ENCODE measurements at regions not wholly inside any gene's neighbourhood (a gene's known extent, or its start where the extent isn't known, plus 50 kb on each side); places are given as distances from the start of the nearest gene placed in this dataset.
"Not testable (repeated sequence)": the region's sequence is repeated elsewhere in the genome, so short reads cannot be mapped to it uniquely, and the experiment has no call there.

- BruUV-seq (replicated peaks): no TSS peak
- Mint-ChIP-seq H3K27ac (ENCODE audit: unreplicated experiment) (no peak overlapping the region), H3K27me3 (ENCODE audit: unreplicated experiment) (no peaks in the 10 kb centered on the region), H3K9me3 (ENCODE audit: low read depth, unreplicated experiment) (no peaks in the 10 kb centered on the region), H3K36me3 (ENCODE audit: insufficient read depth, unreplicated experiment) (no peaks in the 10 kb centered on the region), H3K4me3 (ENCODE audit: low read depth, unreplicated experiment) (no peak overlapping the region), H3K4me1 (ENCODE audit: low read depth, unreplicated experiment) (no peaks in the 10 kb centered on the region)
- TF ChIP-seq CTCF (IDR thresholded peaks at IDR 0.05; ENCODE audit: unreplicated experiment): no peak
- CTCF ChIA-PET: no interaction called here
- no peak for DNase-seq
- intact Hi-C loops (cut with micrococcal nuclease; ENCODE audit: unreplicated experiment): no loop called here
Measured at GRCh38 chr15:34640661-34641060, 57.2 kb upstream of the GOLGA8B start.

GRCh38 chr15:34637305-34637704, 53.9 kb upstream of the GOLGA8B start:
- H3K9me3 Mint-ChIP-seq (ENCODE audit: low read depth, unreplicated experiment): no peaks in the 10 kb centered on the region
- no peaks in the 10 kb centered on the region for H3K36me3 Mint-ChIP-seq (ENCODE audit: insufficient read depth, unreplicated experiment)
- CTCF ChIA-PET: no interaction called here
- intact Hi-C loops (cut with micrococcal nuclease; ENCODE audit: unreplicated experiment): no loop called here
- H3K27me3 Mint-ChIP-seq (ENCODE audit: unreplicated experiment): no peaks in the 10 kb centered on the region
- no peak overlapping the region for H3K27ac Mint-ChIP-seq (ENCODE audit: unreplicated experiment)
- no peak for DNase-seq
- no peaks in the 10 kb centered on the region for H3K4me1 Mint-ChIP-seq (ENCODE audit: low read depth, unreplicated experiment)
- BruUV-seq (replicated peaks): no TSS peak
- no peak overlapping the region for H3K4me3 Mint-ChIP-seq (ENCODE audit: low read depth, unreplicated experiment)
- TF ChIP-seq CTCF (IDR thresholded peaks at IDR 0.05; ENCODE audit: unreplicated experiment): no peak

GRCh38 chr15:34633602-34634001, 50.2 kb upstream of the GOLGA8B start:
- intact Hi-C loops (cut with micrococcal nuclease; ENCODE audit: unreplicated experiment); BruUV-seq (replicated peaks); H3K36me3 Mint-ChIP-seq (ENCODE audit: insufficient read depth, unreplicated experiment); CTCF ChIA-PET; H3K4me1 Mint-ChIP-seq (ENCODE audit: low read depth, unreplicated experiment); DNase-seq; H3K9me3 Mint-ChIP-seq (ENCODE audit: low read depth, unreplicated experiment); H3K4me3 Mint-ChIP-seq (ENCODE audit: low read depth, unreplicated experiment); H3K27me3 Mint-ChIP-seq (ENCODE audit: unreplicated experiment); H3K27ac Mint-ChIP-seq (ENCODE audit: unreplicated experiment): not testable (repeated sequence)
